HG03520 (cell line): ENCODE measurements at regions not wholly inside any gene's neighbourhood (a gene's known extent, or its start where the extent isn't known, plus 50 kb on each side); places are given as distances from the start of the nearest gene placed in this dataset.

Source experiments
- ATAC-seq: cut with Tn5 transposase; IDR thresholded peaks from one replicate; pipeline ENCODE4 v1.9.1; 2021; ENCODE audit warnings: mild to moderate bottlenecking, moderate library complexity; ENCODE audit not compliant: unreplicated experiment

GRCh38 chr11:123261345-123262106 is 66.5 kb upstream of the CLMP start:
- ATAC-seq, result peak; percentile 52

GRCh38 chr11:123260511-123261211 is 65.6 kb upstream of the CLMP start:
- no peak for ATAC-seq

DNA sequence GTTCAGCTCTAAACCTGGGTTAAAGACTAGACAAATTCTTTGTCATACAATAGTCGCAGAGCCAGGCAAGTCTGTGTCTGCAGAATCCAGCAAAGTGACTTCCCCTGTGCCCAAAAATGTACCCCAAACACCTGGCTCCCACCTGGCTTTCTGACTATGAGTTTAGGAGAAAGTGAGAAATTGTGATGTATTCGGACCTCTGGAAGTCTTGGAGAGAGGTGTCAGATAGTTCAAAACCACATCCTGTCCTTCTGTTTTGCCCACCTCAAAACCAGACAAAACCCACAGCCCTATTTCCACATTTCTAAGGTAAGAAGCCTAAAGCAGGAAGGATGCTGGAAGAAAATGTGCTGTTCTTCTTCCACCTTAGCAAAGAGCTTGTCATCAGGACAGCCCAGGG is 63.8 kb upstream of the CLMP start:
- ATAC-seq, result no peak

GRCh38 chr11:123257370-123257769 is 62.3 kb upstream of the CLMP start:
- no peak for ATAC-seq

GRCh38 chr11:123255909-123256308 is 60.9 kb upstream of the CLMP start:
- no peak for ATAC-seq

DNA sequence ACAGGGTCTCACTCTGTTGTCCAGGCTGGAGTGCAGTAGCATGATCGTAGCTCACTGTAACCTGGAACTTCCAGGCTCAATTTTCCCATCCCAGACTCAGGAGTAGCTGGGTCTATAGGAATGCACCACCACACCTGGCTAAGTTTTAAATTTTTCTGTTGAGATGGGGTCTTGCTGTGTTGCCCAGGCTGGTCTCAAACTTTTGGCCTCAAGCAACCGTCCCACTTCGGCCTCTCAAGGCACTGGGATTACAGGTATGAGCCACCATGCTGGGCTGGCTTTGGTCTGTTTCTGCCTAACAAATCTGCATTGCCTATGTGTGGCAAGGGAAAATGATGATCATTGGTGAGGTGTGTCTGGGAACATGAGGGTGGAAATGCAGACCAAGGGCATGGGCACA is 59.3 kb upstream of the CLMP start:
- ATAC-seq, result no peak

GRCh38 chr11:123253911-123254310 is 58.9 kb upstream of the CLMP start:
- ATAC-seq, result no peak

GRCh38 chr11:123253223-123253622 is 58.2 kb upstream of the CLMP start:
- ATAC-seq, result no peak

GRCh38 chr11:123251657-123252344 is 56.8 kb upstream of the CLMP start:
- no peak for ATAC-seq

GRCh38 chr11:123250892-123251656 is 56.0 kb upstream of the CLMP start:
- ATAC-seq, result no peak

- ATAC-seq, result no peak
Measured at GRCh38 chr11:123249354-123249753, 54.3 kb upstream of the CLMP start.

DNA sequence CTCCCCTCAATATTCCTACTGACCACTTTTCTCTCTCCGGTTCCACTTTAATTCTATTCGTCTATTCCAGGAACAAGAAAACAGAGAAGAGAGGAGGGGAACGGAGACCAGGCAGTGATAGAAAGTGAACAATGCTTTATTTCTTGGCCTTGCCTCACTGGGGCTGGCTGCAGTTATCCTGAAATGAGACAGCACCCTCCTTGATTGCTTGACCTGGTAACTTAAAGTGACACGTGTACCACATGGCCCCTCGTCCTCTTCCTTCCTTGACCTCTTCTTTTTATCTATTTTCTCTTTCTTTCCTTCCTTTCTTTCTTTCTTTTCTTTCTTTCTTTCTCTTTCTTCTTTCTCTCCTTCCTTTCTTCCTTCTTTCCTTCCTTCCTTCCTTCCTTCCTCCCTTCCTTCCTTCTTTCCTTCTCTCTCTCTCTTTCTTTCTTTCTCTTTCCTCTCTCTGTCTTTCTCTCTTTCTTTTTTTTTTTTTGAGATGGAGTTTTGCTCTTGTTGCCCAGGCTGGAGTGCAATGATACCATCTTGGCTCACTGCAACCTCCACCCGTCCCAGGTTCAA is 52.8 kb upstream of the CLMP start:
- no peak for ATAC-seq

- no peak for ATAC-seq
Measured at GRCh38 chr11:123247496-123247799, 52.4 kb upstream of the CLMP start.

DNA sequence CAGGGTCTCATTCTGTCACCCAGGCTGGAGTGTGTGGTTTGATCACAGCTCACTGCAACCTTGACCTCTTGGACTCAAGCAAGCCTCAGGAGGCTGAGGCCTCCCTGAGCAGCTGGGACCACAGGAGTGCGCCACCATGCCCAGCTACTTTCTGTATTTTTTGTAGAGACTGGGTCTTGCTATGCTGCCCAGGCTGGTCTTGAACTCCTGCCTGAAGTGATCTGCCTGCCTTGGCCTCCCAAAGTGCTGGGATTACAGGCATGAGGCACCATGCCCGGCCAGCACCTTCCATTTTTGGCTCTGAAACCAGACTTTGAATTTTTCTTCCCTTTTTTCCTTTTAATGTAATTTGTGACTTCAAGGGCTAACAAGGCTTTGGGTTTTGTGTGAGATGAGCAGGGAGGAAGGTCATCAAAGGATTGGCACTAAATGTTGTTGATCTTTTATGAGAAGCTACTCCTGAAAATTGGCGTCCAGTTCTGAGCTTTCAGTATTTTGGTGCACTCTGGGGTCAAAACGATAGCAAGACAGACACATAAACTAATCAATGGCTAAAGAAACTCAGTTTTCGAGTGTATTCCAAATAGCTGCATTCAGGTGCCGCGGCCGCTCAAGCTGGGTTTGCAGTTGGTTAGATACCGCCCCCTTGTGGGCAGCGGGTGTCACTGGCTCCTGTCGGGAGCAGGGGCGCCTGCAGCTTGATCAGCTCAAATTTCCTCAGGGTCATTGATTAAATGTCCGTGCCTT is 51.9 kb upstream of the CLMP start:
- no peak for ATAC-seq

- ATAC-seq, result no peak
Measured at GRCh38 chr11:123245567-123245966, 50.5 kb upstream of the CLMP start.
